K562 (cell line): ENCODE measurements at regions not wholly inside any gene's neighbourhood (a gene's known extent, or its start where the extent isn't known, plus 50 kb on each side); places are given as distances from the start of the nearest gene placed in this dataset.

ENCODE experiments used
- ATAC-seq: fragments of 200-7000 bp; cut with Tn5 transposase; 3 replicates; pipeline ENCODE4 v1.9.1; 2020; ENCODE audit warnings: moderate library complexity
- BruUV-seq: library from RNA; stranded (reverse); fragments of 400-500 nt; replicated peaks from 2 replicates; lab custom pipeline; 2021; lab: Mats Ljungman, UMichigan
- CTCF ChIA-PET: fragments of 300-600 bp; formaldehyde crosslinking; extraction: SDS; loops from one replicate; lab custom pipeline; 2021; ENCODE audit warnings: low intra/inter-chr PET ratio; lab: Yijun Ruan, JAX
- POLR2A ChIA-PET: fragments of 300-600, 350-650 bp; sonication (Branson Sonifier 250); formaldehyde crosslinking; extraction: SDS; loops from one replicate; lab custom pipeline; 2021; ENCODE audit warnings: antibody characterized with exemption, inconsistent platforms; lab: Yijun Ruan, JAX
- DNase-seq, 4 experiments: peaks; one replicate each; pipeline versions ENCODE4 v3.0.0 to v3.0.0-alpha.2; 2011 to 2018; ENCODE audit warnings: low spot score in 3 of 4, mixed read lengths in 3 of 4; ENCODE audit errors: extremely low read depth in 1 of 4
- FAIRE-seq: peaks from 2 replicates; lab custom pipeline; 2011; peaks lifted over from hg19 to GRCh38; lab: Jason Lieb, UNC
- H2AFZ ChIP-seq: 2 replicates; pipeline ENCODE4 v1.6.0; 2011; ENCODE audit warnings: low read depth, low read length, control low read depth, inconsistent platforms
- H3K27ac ChIP-seq: fragments of 200-600 bp; 3 replicates; pipeline ENCODE4 v1.8.0; 2011; ENCODE audit warnings: low read depth, mild to moderate bottlenecking, control low read depth, inconsistent platforms, low read length, moderate library complexity, mixed read lengths; ENCODE audit errors: extremely low read depth
- H3K27me3 ChIP-seq, 2 experiments: fragments of 300-600 bp in 1 of 2; 2 replicates in 1 of 2; 3 replicates in 1 of 2; pipeline versions ENCODE4 v1.6.0 to v1.8.0; 2011; ENCODE audit warnings: inconsistent platforms in 2 of 2, low read length in 2 of 2, mild to moderate bottlenecking in 1 of 2, mixed read lengths in 1 of 2, moderate library complexity in 1 of 2; ENCODE audit not compliant: control insufficient read depth in 2 of 2, insufficient read depth in 2 of 2
- H3K36me3 ChIP-seq: fragments of 300-600 bp; 3 replicates; pipeline ENCODE4 v1.8.0; 2011; ENCODE audit warnings: mild to moderate bottlenecking, low read length, inconsistent platforms; ENCODE audit not compliant: control insufficient read depth, insufficient read depth
- H3K4me1 ChIP-seq, 2 experiments: fragments of 200-600 bp in 1 of 2; replicated peaks in 1 of 2; 2 replicates in 1 of 2; 3 replicates in 1 of 2; pipeline versions ENCODE4 v1.5.1 to v1.8.0; 2011; ENCODE audit warnings: inconsistent platforms in 2 of 2, low read length in 2 of 2, mild to moderate bottlenecking in 1 of 2, mixed read lengths in 1 of 2, moderate library complexity in 1 of 2; ENCODE audit not compliant: control insufficient read depth in 2 of 2, insufficient read depth in 2 of 2
- H3K4me2 ChIP-seq: 2 replicates; pipeline ENCODE4 v1.6.1; 2011; ENCODE audit warnings: low read length, control low read depth, inconsistent platforms, mixed read lengths; ENCODE audit not compliant: insufficient read depth
- H3K4me3 ChIP-seq: fragments of 200-600 bp; sonication (generic), shearing (Covaris generic); 2 replicates; pipeline ENCODE4 v1.5.1; 2016; ENCODE audit warnings: control low read depth, inconsistent platforms
- H3K79me2 ChIP-seq: fragments of 200-600 bp; 3 replicates; pipeline ENCODE4 v1.8.0; 2011; ENCODE audit warnings: low read length, inconsistent platforms; ENCODE audit not compliant: control insufficient read depth, insufficient read depth
- H3K9ac ChIP-seq, 2 experiments: 2 replicates each; pipeline versions ENCODE4 v1.6.0 to v1.6.1; 2011; ENCODE audit warnings: low read depth in 2 of 2, low read length in 2 of 2, control low read depth in 1 of 2, inconsistent platforms in 1 of 2, mild to moderate bottlenecking in 1 of 2, mixed read lengths in 1 of 2; ENCODE audit not compliant: insufficient read depth in 1 of 2
- H3K9me1 ChIP-seq: one replicate; pipeline ENCODE4 v1.6.0; 2011; ENCODE audit warnings: inconsistent platforms, mild to moderate bottlenecking, low read length, moderate library complexity; ENCODE audit not compliant: control insufficient read depth, insufficient read depth
- H3K9me3 ChIP-seq: replicated peaks from 2 replicates; pipeline ENCODE4 v1.5.1; 2011; ENCODE audit warnings: low read depth, low read length, inconsistent platforms; ENCODE audit not compliant: control insufficient read depth, insufficient read depth
- H4K20me1 ChIP-seq: replicated peaks from 2 replicates; pipeline ENCODE4 v1.6.1; 2011; ENCODE audit warnings: low read length, inconsistent platforms, mixed read lengths; ENCODE audit not compliant: control insufficient read depth, insufficient read depth
- MEF2D ChIP-seq: conservative IDR thresholded peaks from 2 replicates; pipeline ENCODE4 v1.6.1; 2016; ENCODE audit warnings: low read depth, missing genetic modification characterization, missing compliant biosample characterization
- MTF1 ChIP-seq: fragments of 250-450 bp; sonication (Bioruptor Pico); IDR thresholded peaks from 2 replicates; pipeline ENCODE4 v1.9.0; 2021; ENCODE audit warnings: moderate library complexity, mild to moderate bottlenecking, inconsistent platforms, borderline replicate concordance
- RHOXF2B ChIP-seq: fragments of 250-450 bp; sonication (Bioruptor Pico); conservative IDR thresholded peaks from 2 replicates; pipeline ENCODE4 v1.5.1; 2021
- SAP30 ChIP-seq: fragments of 200-600 bp; sonication (generic); IDR thresholded peaks from 2 replicates; pipeline ENCODE4 v1.6.1; 2012; ENCODE audit warnings: borderline replicate concordance, low read depth, mild to moderate bottlenecking, moderate library complexity, low read length, control low read depth, inconsistent platforms; ENCODE audit not compliant: insufficient read depth, poor library complexity, severe bottlenecking
- TAF15 ChIP-seq: fragments of 200-400 bp; formaldehyde crosslinking; IDR thresholded peaks from 2 replicates; pipeline ENCODE4 v1.6.1; 2017; ENCODE audit warnings: mild to moderate bottlenecking, low read depth, low read length, moderate library complexity
- WGBS: fragments of 100-300 bp; shearing (Covaris generic); methylation state at CpG from one replicate; pipeline ENCODE4 v1.1.6; 2016; ENCODE audit warnings: low coverage, mixed read lengths; ENCODE audit not compliant: insufficient coverage; ENCODE audit errors: missing lambda C conversion rate; 5-methylcytosine and 5-hydroxymethylcytosine counted together
- in situ Hi-C: fragments of 300-500 bp; cut with MboI; formaldehyde crosslinking; loops from 4 replicates; pipeline ENCODE4 v1.15.0; 2018; ENCODE audit warnings: inconsistent platforms, mixed read lengths
- intact Hi-C: fragments of 100-400 bp; cut with micrococcal nuclease; formaldehyde crosslinking; loops from 2 replicates; pipeline ENCODE4 v1.14.2; 2022
- TF ChIP-seq, protein P1 (sequence below): fragments of 200-800 bp; sonication (Bioruptor generic); IDR thresholded peaks from 2 replicates; pipeline ENCODE4 v1.6.1; 2016; ENCODE audit warnings: missing genetic modification characterization, missing compliant biosample characterization
- TF ChIP-seq, protein P2 (sequence below): sonication (generic); formaldehyde crosslinking; IDR thresholded peaks from 2 replicates; pipeline ENCODE4 v1.8.0; 2022; ENCODE audit warnings: missing genetic modification reagents, mild to moderate bottlenecking, borderline replicate concordance
- TF ChIP-seq, protein P3 (sequence below): sonication (generic); formaldehyde crosslinking; IDR thresholded peaks from 2 replicates; pipeline ENCODE4 v1.4.0; 2020; ENCODE audit warnings: mild to moderate bottlenecking, missing genetic modification reagents
- TF ChIP-seq, protein P4 (sequence below): sonication (generic); formaldehyde crosslinking; IDR thresholded peaks from 2 replicates; pipeline ENCODE4 v1.8.1; 2022; ENCODE audit warnings: missing genetic modification reagents

DNA sequence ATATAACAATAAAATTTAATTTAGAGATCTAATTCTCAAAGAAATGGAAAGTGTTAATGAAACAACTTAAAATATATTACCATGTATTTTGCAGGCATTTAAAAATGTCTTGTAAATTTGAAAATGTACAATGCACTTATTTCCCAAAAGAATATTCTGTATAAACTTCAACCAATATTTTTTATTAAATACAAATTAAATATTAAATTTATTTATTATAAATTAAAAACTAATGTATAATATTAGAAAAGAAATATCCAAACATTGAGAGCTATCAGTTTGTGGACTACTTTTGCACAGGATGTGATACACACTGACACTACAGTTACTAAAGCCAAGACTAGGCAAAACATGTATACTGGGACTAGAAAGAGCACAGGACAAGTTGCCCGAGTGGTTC lies 707.0 kb upstream of the NRSN1 start (continued):
- TF ChIP-seq, protein P1, sequence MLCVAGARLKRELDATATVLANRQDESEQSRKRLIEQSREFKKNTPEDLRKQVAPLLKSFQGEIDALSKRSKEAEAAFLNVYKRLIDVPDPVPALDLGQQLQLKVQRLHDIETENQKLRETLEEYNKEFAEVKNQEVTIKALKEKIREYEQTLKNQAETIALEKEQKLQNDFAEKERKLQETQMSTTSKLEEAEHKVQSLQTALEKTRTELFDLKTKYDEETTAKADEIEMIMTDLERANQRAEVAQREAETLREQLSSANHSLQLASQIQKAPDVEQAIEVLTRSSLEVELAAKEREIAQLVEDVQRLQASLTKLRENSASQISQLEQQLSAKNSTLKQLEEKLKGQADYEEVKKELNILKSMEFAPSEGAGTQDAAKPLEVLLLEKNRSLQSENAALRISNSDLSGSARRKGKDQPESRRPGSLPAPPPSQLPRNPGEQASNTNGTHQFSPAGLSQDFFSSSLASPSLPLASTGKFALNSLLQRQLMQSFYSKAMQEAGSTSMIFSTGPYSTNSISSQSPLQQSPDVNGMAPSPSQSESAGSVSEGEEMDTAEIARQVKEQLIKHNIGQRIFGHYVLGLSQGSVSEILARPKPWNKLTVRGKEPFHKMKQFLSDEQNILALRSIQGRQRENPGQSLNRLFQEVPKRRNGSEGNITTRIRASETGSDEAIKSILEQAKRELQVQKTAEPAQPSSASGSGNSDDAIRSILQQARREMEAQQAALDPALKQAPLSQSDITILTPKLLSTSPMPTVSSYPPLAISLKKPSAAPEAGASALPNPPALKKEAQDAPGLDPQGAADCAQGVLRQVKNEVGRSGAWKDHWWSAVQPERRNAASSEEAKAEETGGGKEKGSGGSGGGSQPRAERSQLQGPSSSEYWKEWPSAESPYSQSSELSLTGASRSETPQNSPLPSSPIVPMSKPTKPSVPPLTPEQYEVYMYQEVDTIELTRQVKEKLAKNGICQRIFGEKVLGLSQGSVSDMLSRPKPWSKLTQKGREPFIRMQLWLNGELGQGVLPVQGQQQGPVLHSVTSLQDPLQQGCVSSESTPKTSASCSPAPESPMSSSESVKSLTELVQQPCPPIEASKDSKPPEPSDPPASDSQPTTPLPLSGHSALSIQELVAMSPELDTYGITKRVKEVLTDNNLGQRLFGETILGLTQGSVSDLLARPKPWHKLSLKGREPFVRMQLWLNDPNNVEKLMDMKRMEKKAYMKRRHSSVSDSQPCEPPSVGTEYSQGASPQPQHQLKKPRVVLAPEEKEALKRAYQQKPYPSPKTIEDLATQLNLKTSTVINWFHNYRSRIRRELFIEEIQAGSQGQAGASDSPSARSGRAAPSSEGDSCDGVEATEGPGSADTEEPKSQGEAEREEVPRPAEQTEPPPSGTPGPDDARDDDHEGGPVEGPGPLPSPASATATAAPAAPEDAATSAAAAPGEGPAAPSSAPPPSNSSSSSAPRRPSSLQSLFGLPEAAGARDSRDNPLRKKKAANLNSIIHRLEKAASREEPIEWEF (CRISPR knock-in tag): no peak
- TF ChIP-seq, protein P2, sequence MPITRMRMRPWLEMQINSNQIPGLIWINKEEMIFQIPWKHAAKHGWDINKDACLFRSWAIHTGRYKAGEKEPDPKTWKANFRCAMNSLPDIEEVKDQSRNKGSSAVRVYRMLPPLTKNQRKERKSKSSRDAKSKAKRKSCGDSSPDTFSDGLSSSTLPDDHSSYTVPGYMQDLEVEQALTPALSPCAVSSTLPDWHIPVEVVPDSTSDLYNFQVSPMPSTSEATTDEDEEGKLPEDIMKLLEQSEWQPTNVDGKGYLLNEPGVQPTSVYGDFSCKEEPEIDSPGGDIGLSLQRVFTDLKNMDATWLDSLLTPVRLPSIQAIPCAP (CRISPR knock-in tag): no peak
- no peak for TF ChIP-seq TAF15

DNA sequence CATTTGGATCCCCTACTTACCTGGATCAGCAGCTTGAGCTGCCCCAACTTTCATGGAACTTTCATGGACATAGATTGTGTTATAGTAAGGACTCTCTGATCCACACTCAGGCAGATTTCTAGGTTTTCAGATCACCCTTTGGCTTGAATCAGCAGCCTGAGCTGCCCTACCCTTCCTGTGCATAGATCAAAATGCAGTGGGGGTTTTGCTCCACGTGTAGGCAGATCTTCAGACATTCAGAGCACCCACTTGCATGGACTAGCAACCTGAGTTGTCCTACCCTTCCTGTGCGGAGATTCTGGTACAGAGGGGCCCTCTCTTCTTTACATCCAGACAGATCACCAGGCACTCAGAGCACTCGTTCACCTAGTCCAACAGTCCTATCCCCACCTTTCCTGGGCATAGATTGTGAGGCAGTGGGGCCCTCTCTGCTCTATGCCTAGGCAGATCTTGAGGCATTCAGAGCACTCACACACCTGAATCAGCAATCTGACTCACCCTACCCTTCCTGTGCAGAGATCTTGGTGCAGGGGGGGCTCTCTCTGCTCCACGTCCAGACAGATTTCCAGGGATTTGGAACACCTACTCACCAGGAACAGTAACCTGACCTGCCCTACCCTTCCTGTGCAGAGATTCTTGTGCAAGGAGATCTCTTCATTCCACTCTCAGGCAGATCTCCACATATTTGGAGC lies 705.2 kb upstream of the NRSN1 start:
- no peak overlapping the region for H3K9ac ChIP-seq
- no peak for TF ChIP-seq RHOXF2B
- TF ChIP-seq, protein P3, sequence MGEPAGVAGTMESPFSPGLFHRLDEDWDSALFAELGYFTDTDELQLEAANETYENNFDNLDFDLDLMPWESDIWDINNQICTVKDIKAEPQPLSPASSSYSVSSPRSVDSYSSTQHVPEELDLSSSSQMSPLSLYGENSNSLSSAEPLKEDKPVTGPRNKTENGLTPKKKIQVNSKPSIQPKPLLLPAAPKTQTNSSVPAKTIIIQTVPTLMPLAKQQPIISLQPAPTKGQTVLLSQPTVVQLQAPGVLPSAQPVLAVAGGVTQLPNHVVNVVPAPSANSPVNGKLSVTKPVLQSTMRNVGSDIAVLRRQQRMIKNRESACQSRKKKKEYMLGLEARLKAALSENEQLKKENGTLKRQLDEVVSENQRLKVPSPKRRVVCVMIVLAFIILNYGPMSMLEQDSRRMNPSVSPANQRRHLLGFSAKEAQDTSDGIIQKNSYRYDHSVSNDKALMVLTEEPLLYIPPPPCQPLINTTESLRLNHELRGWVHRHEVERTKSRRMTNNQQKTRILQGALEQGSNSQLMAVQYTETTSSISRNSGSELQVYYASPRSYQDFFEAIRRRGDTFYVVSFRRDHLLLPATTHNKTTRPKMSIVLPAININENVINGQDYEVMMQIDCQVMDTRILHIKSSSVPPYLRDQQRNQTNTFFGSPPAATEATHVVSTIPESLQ: no peak
- no peak for TF ChIP-seq MEF2D (tag)
- no peak for TF ChIP-seq MTF1 (CRISPR knock-in tag)
- TF ChIP-seq, protein P4, sequence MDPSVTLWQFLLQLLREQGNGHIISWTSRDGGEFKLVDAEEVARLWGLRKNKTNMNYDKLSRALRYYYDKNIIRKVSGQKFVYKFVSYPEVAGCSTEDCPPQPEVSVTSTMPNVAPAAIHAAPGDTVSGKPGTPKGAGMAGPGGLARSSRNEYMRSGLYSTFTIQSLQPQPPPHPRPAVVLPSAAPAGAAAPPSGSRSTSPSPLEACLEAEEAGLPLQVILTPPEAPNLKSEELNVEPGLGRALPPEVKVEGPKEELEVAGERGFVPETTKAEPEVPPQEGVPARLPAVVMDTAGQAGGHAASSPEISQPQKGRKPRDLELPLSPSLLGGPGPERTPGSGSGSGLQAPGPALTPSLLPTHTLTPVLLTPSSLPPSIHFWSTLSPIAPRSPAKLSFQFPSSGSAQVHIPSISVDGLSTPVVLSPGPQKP (CRISPR knock-in tag): no peak
- TF ChIP-seq SAP30: no peak

More for the DNA sequence above, 705.2 kb upstream of the NRSN1 start:
- no peaks in the 10 kb centered on the region for H4K20me1 ChIP-seq
- H3K27ac ChIP-seq: no peak overlapping the region
- H3K4me1 ChIP-seq: no peaks in the 10 kb centered on the region
- ChIA-PET CTCF (no interaction called here), POLR2A (no interaction called here)
- H3K4me2 ChIP-seq: no peak overlapping the region
- ATAC-seq (no peak), DNase-seq (no peak), FAIRE-seq (no peak)
- BruUV-seq: no TSS peak
- H3K36me3 ChIP-seq: no peaks in the 10 kb centered on the region
- WGBS: 0% methylated on average over 4 of the region's 4 CpGs
- H3K79me2 ChIP-seq: no peaks in the 10 kb centered on the region
- H3K9me3 ChIP-seq: no peaks in the 10 kb centered on the region
- in situ Hi-C loops: no loop called here
- H3K4me3 ChIP-seq: no peak overlapping the region
- H3K27me3 ChIP-seq: no peaks in the 10 kb centered on the region
- no peak overlapping the region for H2AFZ ChIP-seq
- no peaks in the 10 kb centered on the region for H3K9me1 ChIP-seq
- intact Hi-C loops: no loop called here
